GF-D8 (cell line): ENCODE measurements at regions not wholly inside any gene's neighbourhood (a gene's known extent, or its start where the extent isn't known, plus 50 kb on each side); places are given as distances from the start of the nearest gene placed in this dataset.

Experiments used
- DNase-seq: peaks from one replicate; lab custom pipeline; 2025; lab: John Stamatoyannopoulos, UW

- DNase-seq: no peak
Observed at GRCh38 chr4:152112887-152113286, 352.1 kb upstream of the GATB start.

GRCh38 chr4:152112190-152112589, 351.4 kb upstream of the GATB start:
- no peak for DNase-seq

- DNase-seq: no peak
Observed at GRCh38 chr4:152110780-152111179, 350.0 kb upstream of the GATB start.

GRCh38 chr4:152109531-152110509, 349.0 kb upstream of the GATB start:
- DNase-seq: no peak

- DNase-seq: no peak
Observed at GRCh38 chr4:152107736-152108500, 347.1 kb upstream of the GATB start.

GRCh38 chr4:152106781-152107321, 346.0 kb upstream of the GATB start:
- no peak for DNase-seq

- DNase-seq: no peak
Observed at GRCh38 chr4:152106113-152106763, 345.4 kb upstream of the GATB start.

GRCh38 chr4:152104901-152105357, 344.1 kb upstream of the GATB start:
- DNase-seq: no peak

- DNase-seq: no peak
Observed at GRCh38 chr4:152104356-152104755, 343.5 kb upstream of the GATB start.

GRCh38 chr4:152103181-152103901, 342.5 kb upstream of the GATB start:
- no peak for DNase-seq

- no peak for DNase-seq
Observed at GRCh38 chr4:152102436-152103000, 341.7 kb upstream of the GATB start.

GRCh38 chr4:152101556-152102435, 341.0 kb upstream of the GATB start:
- DNase-seq: no peak

GRCh38 chr4:152100379-152101201, 339.8 kb upstream of the GATB start:
- DNase-seq: no peak

GRCh38 chr4:152099981-152100378, 339.2 kb upstream of the GATB start:
- DNase-seq: no peak

- DNase-seq: no peak
Observed at GRCh38 chr4:152099555-152099954, 338.7 kb upstream of the GATB start.

GRCh38 chr4:152099061-152099425, 338.2 kb upstream of the GATB start:
- no peak for DNase-seq

GRCh38 chr4:152098365-152099060, 337.7 kb upstream of the GATB start:
- DNase-seq: no peak

GRCh38 chr4:152097371-152097770, 336.6 kb upstream of the GATB start:
- DNase-seq: no peak

- DNase-seq: no peak
Observed at GRCh38 chr4:152095701-152096070, 334.9 kb upstream of the GATB start.
